ENCODE measurements at regions not wholly inside any gene's neighbourhood (a gene's known extent, or its start where the extent isn't known, plus 50 kb on each side); places are given as distances from the start of the nearest gene placed in this dataset.

- DNase-seq, result no peak
Measured at GRCh38 chr13:40200273-40200978, 466.0 kb downstream of the FOXO1 start.

GRCh38 chr13:40204246-40204645, 462.2 kb downstream of the FOXO1 start:
- DNase-seq, result no peak

GRCh38 chr13:40205771-40206240, 460.6 kb downstream of the FOXO1 start:
- no peak for DNase-seq

- no peak for DNase-seq
Measured at GRCh38 chr13:40206241-40207000, 460.0 kb downstream of the FOXO1 start.

- no peak for DNase-seq
Measured at GRCh38 chr13:40207001-40207478, 459.4 kb downstream of the FOXO1 start.

- DNase-seq, result no peak
Measured at GRCh38 chr13:40208517-40208916, 457.9 kb downstream of the FOXO1 start.

- no peak for DNase-seq
Measured at GRCh38 chr13:40210865-40211585, 455.4 kb downstream of the FOXO1 start.

GRCh38 chr13:40211586-40211968, 454.9 kb downstream of the FOXO1 start:
- DNase-seq, result no peak

- peak; percentile 2 for DNase-seq
Measured at GRCh38 chr13:40213779-40214178, 452.7 kb downstream of the FOXO1 start.

- no peak for DNase-seq
Measured at GRCh38 chr13:40215311-40215710, 451.1 kb downstream of the FOXO1 start.

GRCh38 chr13:40215747-40216146, 450.7 kb downstream of the FOXO1 start:
- DNase-seq, result no peak

GRCh38 chr13:40217675-40218074, 448.8 kb downstream of the FOXO1 start:
- DNase-seq, result no peak

- no peak for DNase-seq
Measured at GRCh38 chr13:40220299-40220935, 446.0 kb downstream of the FOXO1 start.

- no peak for DNase-seq
Measured at GRCh38 chr13:40221131-40221459, 445.3 kb downstream of the FOXO1 start.

- no peak for DNase-seq
Measured at GRCh38 chr13:40221460-40222201, 444.8 kb downstream of the FOXO1 start.

GRCh38 chr13:40223585-40223984, 442.9 kb downstream of the FOXO1 start:
- DNase-seq, result no peak

GRCh38 chr13:40228496-40228895, 437.9 kb downstream of the FOXO1 start:
- DNase-seq, result no peak

- DNase-seq, result no peak
Measured at GRCh38 chr13:40228990-40229389, 437.5 kb downstream of the FOXO1 start.

- peak; percentile 25 for DNase-seq
Measured at GRCh38 chr13:40230833-40231266, 435.6 kb downstream of the FOXO1 start.

- no peak for DNase-seq
Measured at GRCh38 chr13:40231311-40231710, 435.1 kb downstream of the FOXO1 start.

GRCh38 chr13:40231751-40232150, 434.7 kb downstream of the FOXO1 start:
- DNase-seq, result no peak

- DNase-seq, result no peak
Measured at GRCh38 chr13:40232311-40233040, 434.0 kb downstream of the FOXO1 start.

All from hematopoietic multipotent progenitor cell treated with erythropoietin and hydrocortisone succinate and interleukin-3 and kit ligand, for 8 days (in vitro differentiated cells).